Tibial artery (tissue), 4 donors: ENCODE measurements at regions not wholly inside any gene's neighbourhood (a gene's known extent, or its start where the extent isn't known, plus 50 kb on each side); places are given as distances from the start of the nearest gene placed in this dataset.

Source experiments
- DNase-seq, 2 donors: peaks; one replicate each; pipeline ENCODE4 v3.0.0-alpha.2; 2019
- H3K27ac ChIP-seq, 2 donors: fragments of 200-600 bp; sonication (generic) in 1 of 2; 1 replicate in 1 of 2; 2 replicates in 1 of 2; pipeline ENCODE4 v1.5.1; 2018 to 2019; ENCODE audit warnings: mild to moderate bottlenecking in 1 of 2
- H3K27me3 ChIP-seq, 2 donors: fragments of 200-600 bp; sonication (generic) in 1 of 2; one replicate each; pipeline versions ENCODE4 v1.5.1 to v1.6.0; 2016 to 2019
- H3K36me3 ChIP-seq, 3 donors: fragments of 200-600 bp; sonication (generic) in 2 of 3; one replicate each; pipeline ENCODE4 v1.5.1; 2016 to 2019; ENCODE audit warnings: mild to moderate bottlenecking in 2 of 3
- H3K4me1 ChIP-seq, 4 donors: fragments of 200-600 bp; sonication (generic) in 2 of 4; 1 replicate in 3 of 4; 2 replicates in 1 of 4; pipeline ENCODE4 v1.5.1; 2016 to 2019
- H3K4me3 ChIP-seq, 2 donors: fragments of 200-600 bp; sonication (generic) in 1 of 2; 1 replicate in 1 of 2; 2 replicates in 1 of 2; pipeline ENCODE4 v1.5.1; 2018 to 2019; ENCODE audit warnings: mild to moderate bottlenecking in 2 of 2
- H3K9me3 ChIP-seq, 3 donors: fragments of 200-600 bp; sonication (generic) in 1 of 3; one replicate each; pipeline ENCODE4 v1.5.1; 2016 to 2019
- intact Hi-C: fragments of 100-400 bp; cut with DNase I; formaldehyde crosslinking; loops from one replicate; pipeline ENCODE4 v1.15.0; 2023; ENCODE audit warnings: low total_unique reads
- TF ChIP-seq, protein P1 (sequence below), 2 experiments: fragments of 200-600 bp in 1 of 2; fragments of 450-650 bp in 1 of 2; IDR thresholded peaks; one replicate each; pipeline ENCODE4 v1.5.1; 2017 to 2019; ENCODE audit warnings: antibody characterized with exemption in 2 of 2, mild to moderate bottlenecking in 1 of 2, moderate library complexity in 1 of 2

DNA sequence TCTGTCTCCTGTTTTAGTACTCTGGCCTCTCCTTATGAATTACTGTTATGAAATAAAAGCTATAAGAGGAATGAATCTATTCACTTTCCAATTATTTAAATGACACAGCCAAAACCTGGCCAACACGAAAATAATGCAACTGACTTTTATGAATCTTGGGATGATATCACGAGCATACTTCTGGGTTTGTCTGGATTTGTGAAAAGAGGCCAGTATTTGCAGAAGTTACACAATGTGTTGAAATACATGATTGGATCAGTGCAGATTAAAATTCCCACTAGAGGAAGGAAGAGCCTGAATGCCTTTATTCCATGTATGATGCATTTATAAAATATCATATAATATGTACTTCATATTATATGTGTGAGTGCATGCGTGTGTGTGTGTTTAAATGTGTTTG lies 418.2 kb downstream of the GRB14 start:
- intact Hi-C loops, result no loop called here

DNA sequence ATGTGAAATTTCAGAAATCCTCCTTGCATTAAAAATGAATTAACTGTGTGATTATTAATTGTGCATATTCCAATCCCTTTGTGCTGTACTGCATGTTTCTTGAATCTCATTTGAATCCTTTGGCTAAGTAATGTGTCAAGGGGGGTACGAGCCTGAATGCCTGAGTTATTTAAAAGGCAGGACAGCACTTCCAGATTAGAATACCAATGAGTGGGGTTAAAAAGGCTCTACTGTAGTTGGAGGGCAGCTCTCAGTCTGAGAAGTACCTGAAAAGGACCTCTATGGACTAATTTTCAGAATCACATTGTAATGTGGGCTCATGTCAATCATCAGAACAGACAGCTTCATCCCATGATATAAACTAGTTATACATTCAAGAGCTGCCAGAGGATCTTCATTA lies 423.0 kb downstream of the GRB14 start:
- H3K36me3 ChIP-seq, result no peaks in the 10 kb centered on the region
- no peak overlapping the region for H3K4me3 ChIP-seq
- DNase-seq, result no peak
- no peaks in the 10 kb centered on the region for H3K27me3 ChIP-seq
- intact Hi-C loops, result no loop called here
- no peaks in the 10 kb centered on the region for H3K4me1 ChIP-seq
- no peak overlapping the region for H3K27ac ChIP-seq
- H3K9me3 ChIP-seq, result no peaks in the 10 kb centered on the region
- TF ChIP-seq, protein P1, sequence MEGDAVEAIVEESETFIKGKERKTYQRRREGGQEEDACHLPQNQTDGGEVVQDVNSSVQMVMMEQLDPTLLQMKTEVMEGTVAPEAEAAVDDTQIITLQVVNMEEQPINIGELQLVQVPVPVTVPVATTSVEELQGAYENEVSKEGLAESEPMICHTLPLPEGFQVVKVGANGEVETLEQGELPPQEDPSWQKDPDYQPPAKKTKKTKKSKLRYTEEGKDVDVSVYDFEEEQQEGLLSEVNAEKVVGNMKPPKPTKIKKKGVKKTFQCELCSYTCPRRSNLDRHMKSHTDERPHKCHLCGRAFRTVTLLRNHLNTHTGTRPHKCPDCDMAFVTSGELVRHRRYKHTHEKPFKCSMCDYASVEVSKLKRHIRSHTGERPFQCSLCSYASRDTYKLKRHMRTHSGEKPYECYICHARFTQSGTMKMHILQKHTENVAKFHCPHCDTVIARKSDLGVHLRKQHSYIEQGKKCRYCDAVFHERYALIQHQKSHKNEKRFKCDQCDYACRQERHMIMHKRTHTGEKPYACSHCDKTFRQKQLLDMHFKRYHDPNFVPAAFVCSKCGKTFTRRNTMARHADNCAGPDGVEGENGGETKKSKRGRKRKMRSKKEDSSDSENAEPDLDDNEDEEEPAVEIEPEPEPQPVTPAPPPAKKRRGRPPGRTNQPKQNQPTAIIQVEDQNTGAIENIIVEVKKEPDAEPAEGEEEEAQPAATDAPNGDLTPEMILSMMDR (IDR thresholded peaks at IDR 0.05), result no peak

More for the DNA sequence above, 418.2 kb downstream of the GRB14 start:
- H3K4me3 ChIP-seq, result no peak overlapping the region
- H3K27ac ChIP-seq, result no peak overlapping the region
- TF ChIP-seq, protein P1 (IDR thresholded peaks at IDR 0.05), result no peak
- H3K9me3 ChIP-seq, result no peaks in the 10 kb centered on the region
- no peaks in the 10 kb centered on the region for H3K4me1 ChIP-seq
- H3K36me3 ChIP-seq, result no peaks in the 10 kb centered on the region
- no peaks in the 10 kb centered on the region for H3K27me3 ChIP-seq
- no peak for DNase-seq

DNA sequence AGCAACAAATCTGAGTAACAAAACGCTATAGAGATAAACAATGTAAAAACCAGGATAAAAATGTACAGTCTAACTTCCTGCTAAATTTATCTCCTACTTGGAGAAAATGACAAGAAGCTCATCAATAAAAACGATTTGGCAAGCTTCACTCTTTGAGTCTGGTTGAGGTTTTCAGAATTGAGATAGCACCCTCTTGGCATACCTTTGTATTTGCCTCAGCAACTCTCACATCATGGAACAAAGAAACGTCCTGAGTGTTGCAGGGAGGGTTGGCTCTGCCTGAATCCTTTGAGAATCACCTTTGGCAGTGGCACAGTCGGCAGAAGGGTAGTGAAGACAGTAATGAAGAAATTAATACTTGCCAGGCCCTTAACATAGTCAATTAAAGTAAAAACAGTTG lies 430.6 kb downstream of the GRB14 start:
- Histone ChIP-seq H3K4me1 (no peaks in the 10 kb centered on the region), H3K9me3 (no peaks in the 10 kb centered on the region), H3K36me3 (no peaks in the 10 kb centered on the region), H3K27ac (no peak overlapping the region), H3K27me3 (no peaks in the 10 kb centered on the region), H3K4me3 (no peak overlapping the region)
- DNase-seq, result no peak
- TF ChIP-seq, protein P1 (IDR thresholded peaks at IDR 0.05), result no peak
- intact Hi-C loops, result no loop called here

DNA sequence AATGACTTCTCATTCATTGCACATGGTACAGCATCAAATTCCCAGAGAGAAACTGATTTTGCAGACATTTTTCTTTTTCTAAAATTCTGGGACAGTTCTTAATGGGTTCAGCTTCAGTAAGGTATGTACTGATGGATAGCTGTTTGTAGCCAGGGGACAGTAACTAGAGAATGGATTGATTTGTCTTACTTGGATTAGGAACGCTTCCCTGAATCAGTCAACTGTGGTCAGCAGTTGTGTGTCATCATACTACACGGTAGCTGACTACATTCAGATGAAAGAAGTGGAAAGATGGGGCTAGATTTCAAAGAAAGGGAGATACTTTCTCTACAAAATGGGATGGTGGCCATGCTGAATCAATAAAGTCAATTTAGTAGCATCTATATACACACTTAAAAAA lies 431.4 kb downstream of the GRB14 start:
- H3K9me3 ChIP-seq, result no peaks in the 10 kb centered on the region
- intact Hi-C loops, result no loop called here
- DNase-seq, result no peak
- H3K4me3 ChIP-seq, result no peak overlapping the region
- H3K4me1 ChIP-seq, result no peaks in the 10 kb centered on the region
- H3K27me3 ChIP-seq, result no peaks in the 10 kb centered on the region
- H3K36me3 ChIP-seq, result no peaks in the 10 kb centered on the region
- no peak overlapping the region for H3K27ac ChIP-seq
- TF ChIP-seq, protein P1 (IDR thresholded peaks at IDR 0.05), result no peak

DNA sequence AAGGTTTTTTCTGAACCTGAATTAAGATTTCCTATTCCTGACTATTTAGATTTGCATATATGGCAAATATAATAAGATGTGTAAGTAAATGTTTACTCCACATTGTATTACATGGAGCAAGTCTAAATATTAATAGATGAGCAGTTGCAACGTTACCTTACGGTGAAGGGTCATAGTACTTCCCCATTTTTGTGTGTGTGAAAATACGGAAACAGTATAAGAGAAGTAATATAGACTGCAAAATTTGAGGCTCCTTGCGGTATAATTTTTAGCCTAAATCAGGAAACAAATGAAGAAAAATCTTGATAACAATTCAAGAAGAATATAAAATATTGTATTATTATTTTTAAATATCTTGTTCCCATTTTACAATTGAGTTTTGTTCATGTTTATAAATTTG lies 434.2 kb downstream of the GRB14 start:
- Histone ChIP-seq H3K4me1 (no peaks in the 10 kb centered on the region), H3K9me3 (no peaks in the 10 kb centered on the region), H3K36me3 (no peaks in the 10 kb centered on the region), H3K4me3 (no peak overlapping the region), H3K27ac (no peak overlapping the region), H3K27me3 (no peaks in the 10 kb centered on the region)
- TF ChIP-seq, protein P1 (IDR thresholded peaks at IDR 0.05), result no peak
- DNase-seq, result no peak
- intact Hi-C loops, result no loop called here

DNA sequence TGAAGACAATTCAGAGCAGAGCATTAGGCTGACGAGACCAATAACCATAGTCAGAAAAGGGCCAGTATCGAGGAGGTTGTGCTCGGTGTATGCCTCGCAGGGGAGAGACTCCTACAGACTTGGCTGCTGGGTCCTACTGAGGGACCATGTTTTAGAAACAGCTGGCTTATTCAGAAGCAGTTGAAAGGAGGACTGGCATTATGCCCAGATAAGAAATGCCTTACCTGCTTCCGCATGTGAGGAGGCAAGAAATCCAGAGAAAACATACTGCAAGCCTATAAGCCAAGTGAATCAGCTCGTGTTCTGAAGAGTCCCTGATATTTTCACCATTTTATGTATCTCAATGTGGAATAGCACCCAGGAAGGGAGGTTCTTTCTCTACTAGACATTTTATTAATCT lies 434.7 kb downstream of the GRB14 start:
- TF ChIP-seq, protein P1 (IDR thresholded peaks at IDR 0.05), result no peak
- H3K9me3 ChIP-seq, result no peaks in the 10 kb centered on the region
- no peaks in the 10 kb centered on the region for H3K4me1 ChIP-seq
- H3K27ac ChIP-seq, result no peak overlapping the region
- no peaks in the 10 kb centered on the region for H3K36me3 ChIP-seq
- no peak overlapping the region for H3K4me3 ChIP-seq
- no peak for DNase-seq
- intact Hi-C loops, result no loop called here
- no peaks in the 10 kb centered on the region for H3K27me3 ChIP-seq
